HG02943 (cell line): ENCODE measurements at regions not wholly inside any gene's neighbourhood (a gene's known extent, or its start where the extent isn't known, plus 50 kb on each side); places are given as distances from the start of the nearest gene placed in this dataset.

Source experiments
- ATAC-seq: cut with Tn5 transposase; IDR thresholded peaks from one replicate; pipeline ENCODE4 v1.9.1; 2021; ENCODE audit warnings: mild to moderate bottlenecking, low read depth, moderate library complexity; ENCODE audit not compliant: unreplicated experiment

DNA sequence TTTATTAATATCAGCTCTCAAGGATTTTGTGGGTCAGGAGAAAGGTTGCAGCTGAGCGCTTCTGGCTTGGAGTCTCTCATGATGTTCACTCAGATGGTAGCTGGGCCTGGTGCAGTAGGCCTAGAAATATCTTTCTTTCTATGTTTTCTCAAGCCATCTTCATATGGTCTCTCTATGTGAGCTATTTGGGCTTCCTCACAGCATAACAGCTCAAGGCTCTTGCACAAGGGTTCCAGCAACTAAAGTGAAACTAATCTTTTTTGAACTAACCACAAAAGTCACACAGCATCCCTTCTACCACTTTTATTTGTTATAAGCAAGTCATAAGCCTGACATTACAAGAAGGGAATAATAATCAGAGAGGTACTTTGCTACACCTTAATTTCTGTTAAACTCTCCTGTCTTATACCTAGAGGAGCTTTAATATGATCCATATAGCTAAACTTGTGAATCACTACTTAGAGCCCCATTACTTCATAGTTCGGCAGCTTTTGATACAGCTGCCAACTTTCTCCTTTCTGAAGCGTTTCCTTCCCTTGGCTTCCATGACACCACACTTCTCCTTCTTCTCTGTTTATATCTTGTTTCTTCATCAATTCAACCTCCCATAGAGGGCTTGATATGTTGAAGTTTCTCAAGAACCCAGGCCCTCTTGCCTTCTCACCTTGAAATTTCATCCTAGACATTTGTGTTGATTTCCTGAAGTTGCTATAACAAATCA is 720.2 kb downstream of the LTN1 start:
- ATAC-seq: no peak

DNA sequence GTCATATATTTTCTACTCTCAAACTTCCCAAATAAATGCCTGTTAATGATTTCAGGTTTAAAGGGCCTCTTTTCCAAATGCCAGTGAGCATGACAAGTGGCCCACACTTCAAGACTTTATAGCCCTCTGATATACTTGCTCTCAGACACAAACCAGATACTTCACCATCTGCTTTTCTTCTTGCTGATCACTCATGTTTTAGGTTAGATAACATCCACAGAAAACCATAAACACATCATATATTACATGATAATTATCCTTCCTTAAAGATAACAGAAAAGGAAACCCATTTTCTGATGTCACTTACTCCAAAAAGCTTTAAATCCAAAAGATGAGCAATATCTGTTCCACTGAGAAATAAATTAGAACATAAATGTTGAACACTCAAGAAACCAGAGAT is 723.5 kb downstream of the LTN1 start:
- ATAC-seq: no peak

- ATAC-seq: no peak
These were observed 724.0 kb downstream of the LTN1 start for GRCh38 chr21:28268685-28269084.

DNA sequence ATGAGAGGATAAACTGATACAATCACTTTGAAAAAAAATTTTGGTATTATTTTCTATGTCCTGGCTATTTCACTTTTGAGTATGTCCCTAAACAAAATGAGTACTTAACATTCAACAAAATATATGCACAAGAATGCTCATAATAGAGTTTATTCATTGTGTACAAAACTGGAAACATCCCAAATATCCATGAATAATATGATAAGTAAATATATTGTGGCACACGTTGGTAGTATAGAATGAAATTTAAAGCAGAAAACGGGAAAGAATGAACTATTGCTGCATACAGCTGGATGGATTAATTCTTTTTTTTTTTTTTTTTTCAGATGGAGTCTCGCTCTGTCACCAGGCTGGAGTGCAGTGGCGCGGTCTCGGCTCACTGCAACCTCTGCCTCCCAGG is 725.2 kb downstream of the LTN1 start:
- no peak for ATAC-seq

DNA sequence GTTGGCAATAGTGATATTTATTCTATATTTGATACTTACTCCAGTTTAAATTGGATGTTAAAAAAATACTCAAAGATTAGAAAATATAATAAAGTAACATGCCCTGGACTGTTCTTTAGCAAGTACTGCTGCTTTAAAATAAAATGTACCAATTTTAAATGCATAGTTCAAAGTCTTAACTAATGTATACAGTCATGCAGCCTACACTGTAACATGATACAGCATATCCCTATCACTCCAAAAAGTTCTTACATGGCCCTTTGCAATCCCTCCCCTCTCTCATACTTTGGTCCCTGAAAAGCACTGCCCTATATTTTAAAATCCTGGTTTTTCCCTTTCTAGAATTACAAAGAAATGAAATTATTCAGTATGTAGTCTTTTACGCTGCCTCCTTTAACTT is 726.6 kb downstream of the LTN1 start:
- no peak for ATAC-seq

DNA sequence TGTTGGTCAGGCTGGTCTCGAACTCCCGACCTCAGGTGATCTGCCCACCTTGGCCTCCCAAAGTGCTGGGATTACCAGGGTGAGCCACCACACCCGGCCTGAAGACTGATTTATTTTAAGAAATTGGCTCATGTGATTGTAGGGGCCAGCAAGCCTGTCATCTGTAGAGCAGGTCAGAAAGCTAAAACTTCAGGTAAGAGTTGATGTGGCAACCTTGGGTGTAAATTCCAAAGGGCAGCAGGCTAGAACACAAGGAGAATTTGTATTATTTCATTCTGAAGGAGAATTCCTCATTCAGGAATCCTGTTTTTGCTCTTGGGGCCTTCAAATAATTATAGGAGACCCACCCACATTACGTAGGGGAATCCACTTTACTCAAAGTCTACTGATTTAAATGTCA is 728.7 kb downstream of the LTN1 start:
- ATAC-seq: no peak

GRCh38 chr21:28261298-28261697 is 731.4 kb downstream of the LTN1 start:
- ATAC-seq: no peak

DNA sequence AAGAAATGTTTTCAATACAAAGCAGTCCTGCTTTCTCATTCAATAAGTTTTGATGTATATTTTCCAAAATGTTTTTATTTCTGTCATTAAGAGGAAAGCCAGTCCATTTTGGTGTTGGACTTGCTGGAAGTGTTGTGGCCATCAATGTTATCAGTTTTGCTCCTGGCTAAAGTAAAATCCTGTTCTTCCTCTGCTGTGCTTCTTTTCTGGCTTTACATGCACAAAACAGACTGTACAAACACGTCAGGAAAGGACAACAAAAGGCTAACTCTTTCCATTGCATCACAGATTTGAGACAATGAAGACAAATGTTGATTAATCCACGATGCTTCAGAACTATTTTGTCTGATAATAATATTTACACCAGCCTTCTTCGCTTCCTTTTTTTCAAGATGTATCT is 735.4 kb downstream of the LTN1 start:
- no peak for ATAC-seq

DNA sequence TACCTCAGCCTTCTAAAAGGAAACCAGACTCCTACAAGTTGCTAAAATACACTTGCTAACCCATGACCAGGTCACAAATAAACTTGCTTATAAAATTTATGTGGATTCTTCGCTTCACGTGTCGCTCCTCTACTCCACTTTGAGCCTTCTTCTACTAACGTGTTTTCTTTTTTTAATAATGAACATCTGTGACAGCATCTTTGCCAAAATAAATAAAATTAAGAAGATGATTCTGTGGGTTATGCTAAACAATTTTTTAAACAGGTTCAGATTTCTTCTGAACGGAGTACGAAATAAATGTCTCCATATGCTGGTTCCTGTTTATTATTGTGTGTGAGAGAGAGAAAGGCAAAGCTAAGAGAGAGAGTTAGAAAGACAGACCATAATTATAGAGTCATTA is 735.8 kb downstream of the LTN1 start:
- ATAC-seq: no peak

GRCh38 chr21:28256420-28256831 is 736.3 kb downstream of the LTN1 start:
- no peak for ATAC-seq

DNA sequence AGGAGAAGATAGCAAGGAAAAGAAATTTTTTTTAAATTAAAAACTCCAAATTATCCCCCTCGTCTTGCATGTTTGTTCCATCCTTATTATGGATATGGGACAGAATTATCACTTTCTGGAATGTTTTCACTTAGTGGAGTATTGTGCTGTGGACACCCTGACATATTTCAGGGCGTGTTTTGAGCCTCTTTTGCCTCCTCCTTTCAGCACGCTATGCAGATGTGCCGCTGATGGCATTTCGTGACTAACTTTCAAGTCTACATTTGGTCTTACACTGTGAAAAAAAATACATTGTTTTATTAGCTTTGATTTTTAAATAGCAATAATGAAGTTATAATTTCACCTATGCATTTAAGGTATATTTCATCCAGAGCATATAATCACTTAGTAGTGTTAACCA is 738.7 kb downstream of the LTN1 start:
- no peak for ATAC-seq

DNA sequence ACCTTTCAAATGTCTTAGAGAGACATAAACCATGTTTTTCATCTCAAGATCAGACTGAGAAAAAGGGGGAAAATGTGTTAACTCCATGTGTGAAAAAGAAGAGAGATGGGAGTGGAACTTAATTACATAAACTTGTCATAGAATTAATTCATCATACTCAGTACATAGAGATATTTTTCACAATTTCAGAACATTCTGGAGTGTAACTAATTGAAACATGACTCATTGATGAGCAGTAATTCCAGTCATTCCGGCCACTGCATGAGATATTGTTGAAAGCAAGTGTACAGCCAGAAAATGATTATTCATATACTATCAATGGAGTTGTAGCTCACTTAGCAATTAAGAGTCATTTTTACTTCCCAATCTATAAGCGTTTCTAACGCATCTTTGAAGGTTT is 739.3 kb downstream of the LTN1 start:
- ATAC-seq: no peak

DNA sequence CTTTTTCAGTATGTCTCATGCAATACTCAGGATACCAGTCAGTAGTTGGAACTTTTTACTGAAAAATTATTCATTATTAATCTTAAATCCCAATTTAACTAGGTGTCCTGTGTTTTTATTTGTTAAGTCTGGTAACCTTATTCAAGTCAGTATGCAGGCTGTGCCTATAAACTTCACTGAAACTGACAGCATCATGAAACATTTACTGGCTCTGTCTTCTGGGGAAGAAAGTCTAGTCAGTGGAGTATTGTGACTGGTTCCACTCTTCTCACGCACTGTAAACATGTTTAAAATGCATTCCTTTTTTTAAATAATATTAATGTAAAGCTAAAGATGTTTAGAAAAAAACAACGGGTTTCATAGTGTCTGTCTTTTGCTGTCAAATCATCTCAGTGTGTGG is 739.7 kb downstream of the LTN1 start:
- no peak for ATAC-seq

GRCh38 chr21:28250946-28251345 is 741.7 kb downstream of the LTN1 start:
- ATAC-seq: no peak

DNA sequence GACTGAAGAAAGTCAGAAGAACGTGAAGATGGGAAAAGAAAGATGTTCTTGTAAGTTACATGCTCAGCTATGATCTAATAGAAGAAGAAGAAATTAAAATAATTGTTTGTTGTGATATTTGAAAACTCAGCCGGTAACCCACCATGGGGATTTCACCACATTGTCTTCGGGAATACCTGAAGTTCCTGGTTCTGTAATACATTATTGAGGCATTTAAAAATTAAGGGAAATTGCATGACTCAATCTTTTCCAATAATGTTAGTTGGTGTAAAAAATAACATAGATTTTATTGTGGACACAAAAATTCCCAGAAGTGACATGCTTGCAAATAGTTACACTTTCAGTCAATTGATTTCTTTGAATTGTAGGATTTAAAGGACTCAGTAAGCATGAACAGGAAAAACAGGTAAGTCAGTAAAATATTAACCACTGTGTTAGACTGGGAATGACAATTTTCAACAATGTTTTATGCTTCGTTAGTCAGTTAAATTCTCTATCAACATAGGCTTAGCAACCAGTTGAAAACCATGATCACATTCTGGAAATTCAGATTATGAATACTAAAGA is 745.1 kb downstream of the LTN1 start:
- no peak for ATAC-seq

DNA sequence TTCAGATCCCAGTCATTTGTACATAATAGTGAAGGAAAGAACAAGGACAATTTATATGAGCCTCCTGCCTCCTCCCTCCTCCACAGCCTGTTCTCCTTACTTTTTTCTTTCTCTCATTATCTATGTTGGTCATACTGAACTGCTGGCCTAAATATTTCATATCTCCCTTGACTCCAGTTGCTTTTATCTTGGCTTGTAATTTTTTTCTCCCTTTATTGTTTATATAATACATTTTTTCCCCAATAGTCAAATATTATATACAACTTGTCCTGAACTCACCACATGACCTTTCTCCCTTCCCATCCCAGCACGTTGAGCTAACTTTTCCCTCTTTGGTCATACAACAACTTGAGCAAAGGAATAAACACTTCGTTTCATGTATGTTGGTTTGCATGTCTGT is 752.1 kb downstream of the LTN1 start:
- no peak for ATAC-seq

DNA sequence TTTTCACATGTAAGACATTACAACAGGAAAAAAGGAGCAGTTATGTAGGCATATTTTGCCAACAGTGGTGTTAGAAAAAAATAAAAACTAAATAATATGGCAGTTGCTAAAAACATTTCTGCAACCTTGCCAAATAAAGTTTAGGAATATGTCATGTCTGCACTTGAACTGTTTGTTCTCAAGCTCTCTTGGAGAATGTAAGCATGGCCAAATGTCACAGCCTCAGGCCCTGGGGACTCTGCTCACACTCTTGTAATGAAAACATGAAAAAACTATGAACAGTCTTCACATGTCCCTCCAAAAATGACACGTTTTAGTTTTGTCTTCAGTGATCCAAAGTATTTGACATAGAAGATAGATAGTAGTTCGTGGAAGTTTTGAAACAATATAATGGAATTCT is 753.3 kb downstream of the LTN1 start:
- ATAC-seq: no peak

DNA sequence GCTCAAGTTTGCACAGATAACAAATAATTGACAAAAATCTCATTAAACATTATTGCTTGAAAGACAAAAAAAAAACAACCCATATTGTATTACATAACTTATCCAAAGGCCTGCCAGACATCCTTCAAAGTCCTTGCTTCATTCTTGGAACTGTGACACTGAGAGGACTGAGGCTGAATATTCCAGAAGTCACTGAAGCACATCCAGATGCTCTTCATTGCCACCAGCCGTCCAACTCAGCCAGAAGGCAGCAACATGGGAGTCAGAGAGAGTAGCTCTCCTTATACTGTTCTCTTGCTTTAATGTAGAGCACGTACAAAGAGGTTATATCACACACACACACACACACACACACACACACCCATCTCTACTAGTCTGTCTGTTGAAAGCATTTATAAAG is 755.0 kb downstream of the LTN1 start:
- ATAC-seq: no peak

DNA sequence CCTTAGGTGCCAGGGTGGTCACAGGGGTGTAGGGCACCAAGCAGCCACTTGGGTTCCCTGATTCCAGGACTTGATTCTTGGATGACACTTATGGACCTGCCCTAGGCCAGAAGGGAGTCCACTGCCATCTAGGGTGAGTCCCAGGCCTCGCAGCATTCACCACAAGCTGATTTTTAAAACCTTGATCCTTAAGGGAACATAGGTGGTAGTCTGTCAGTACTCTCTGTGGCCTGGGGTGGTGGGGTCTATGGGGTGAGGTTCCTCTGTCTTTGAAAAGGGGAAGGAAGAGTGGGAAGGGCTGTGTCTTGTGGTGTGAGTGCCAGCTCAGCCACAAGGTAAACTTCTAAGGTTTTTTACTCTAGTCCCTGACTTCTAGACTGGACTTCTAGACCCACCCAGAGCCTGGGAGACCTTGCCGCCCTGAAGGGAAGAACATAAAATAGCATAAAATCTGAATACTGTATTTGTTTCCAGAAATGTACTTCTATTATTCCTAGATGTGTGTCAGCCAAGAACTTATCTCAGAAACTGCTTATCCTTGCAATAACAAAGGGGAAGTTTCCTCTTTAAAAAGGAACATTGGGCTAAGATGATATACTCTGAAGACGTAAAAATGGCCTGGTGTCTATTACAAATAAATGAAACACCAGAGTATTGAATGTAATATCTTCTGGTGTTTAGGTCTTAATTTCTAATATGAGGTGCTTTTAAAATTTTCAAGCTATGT is 757.3 kb downstream of the LTN1 start:
- no peak for ATAC-seq

GRCh38 chr21:28234326-28234725 is 758.4 kb downstream of the LTN1 start:
- no peak for ATAC-seq

DNA sequence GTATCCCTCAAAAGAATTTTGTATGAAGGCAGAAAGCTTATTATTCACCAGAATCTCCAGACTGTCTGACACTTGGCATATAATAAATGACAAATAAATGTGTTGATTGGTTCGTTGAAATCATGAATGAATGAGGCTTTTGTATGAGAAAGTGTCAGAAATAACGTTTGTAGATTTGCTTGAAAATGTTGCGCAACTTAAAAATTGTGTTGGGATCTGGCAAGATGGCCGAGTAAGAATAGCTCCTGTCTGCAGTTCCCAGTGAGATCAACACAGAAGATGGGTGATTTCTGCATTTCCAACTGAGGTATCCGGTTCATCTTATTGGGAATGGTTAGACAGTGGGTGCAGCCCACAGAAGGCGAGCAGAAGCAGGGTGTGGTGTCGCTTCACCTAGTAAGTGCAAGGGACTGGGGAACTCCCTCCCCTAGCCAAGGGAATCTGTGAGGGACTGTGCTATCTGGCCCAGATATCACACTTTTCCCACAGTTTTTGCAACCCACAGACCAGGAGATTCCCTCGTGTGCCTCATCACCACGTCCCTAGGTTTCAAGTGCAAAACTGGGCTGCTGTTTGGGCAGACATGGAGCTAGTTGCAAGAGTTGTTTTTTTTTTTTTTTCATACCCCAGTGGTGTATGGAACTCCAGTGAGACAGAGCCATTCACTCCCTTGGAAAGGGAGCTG is 759.0 kb downstream of the LTN1 start:
- no peak for ATAC-seq
